ENCODE measurements at regions not wholly inside any gene's neighbourhood (a gene's known extent, or its start where the extent isn't known, plus 50 kb on each side); places are given as distances from the start of the nearest gene placed in this dataset.

DNA sequence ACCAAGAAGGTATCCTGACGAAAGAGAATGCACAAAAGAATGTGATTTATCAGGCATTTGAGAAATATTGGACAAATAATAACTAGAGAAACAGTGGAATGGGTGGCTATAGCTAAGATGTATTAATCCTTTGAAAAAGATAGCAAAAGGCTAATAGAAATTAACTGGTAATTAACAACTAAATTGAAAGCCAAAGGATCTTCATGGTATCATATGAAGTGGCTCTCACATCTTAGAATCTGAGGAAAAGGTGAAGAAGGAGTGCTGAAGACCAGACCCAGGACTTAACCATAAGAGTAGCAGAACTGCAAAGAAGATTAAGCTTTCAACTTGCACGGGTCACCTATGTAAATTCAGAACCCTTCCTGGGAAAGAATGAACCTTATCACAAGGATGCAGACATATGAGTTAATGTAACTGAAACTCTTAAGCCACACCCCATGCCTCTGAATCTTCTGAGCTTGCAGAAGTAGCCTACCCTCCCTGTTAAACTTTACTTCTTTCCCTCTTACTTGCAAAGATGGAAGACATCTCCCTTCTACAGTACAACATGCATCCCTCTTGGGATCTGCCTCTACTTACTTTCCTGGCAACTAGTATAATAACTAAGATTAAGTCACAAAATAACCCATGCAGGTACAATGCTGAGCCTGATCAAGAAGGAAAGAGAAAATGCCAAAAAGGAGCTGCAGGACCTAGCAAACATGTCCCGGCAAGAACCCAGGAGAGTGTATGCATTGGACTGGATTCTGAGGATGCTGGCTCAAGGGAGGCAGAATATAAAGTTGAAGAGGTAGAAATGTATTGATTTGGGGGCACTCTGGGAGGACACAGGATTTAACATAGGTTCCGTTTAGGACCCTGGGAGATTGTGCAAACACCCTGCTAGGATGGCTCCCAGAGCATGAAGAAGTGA is 395.5 kb upstream of the SLC30A5 start:
- ATAC-seq (no peak), DNase-seq (no peak)
- H3K27me3 Mint-ChIP-seq, result no peaks in the 10 kb centered on the region
- H3K27ac Mint-ChIP-seq, result no peak overlapping the region
- intact Hi-C loops (cut with DNase I, micrococcal nuclease), result no loop called here
- H3K36me3 Mint-ChIP-seq (ENCODE audit: low read depth), result no peaks in the 10 kb centered on the region
- POLR2A ChIA-PET, result no interaction called here
- H3K4me3 Mint-ChIP-seq, result no peak overlapping the region
- H3K9me3 Mint-ChIP-seq (ENCODE audit: low read depth), result no peaks in the 10 kb centered on the region
- CTCF ChIA-PET, result no interaction called here
- H3K4me1 Mint-ChIP-seq, result no peaks in the 10 kb centered on the region

DNA sequence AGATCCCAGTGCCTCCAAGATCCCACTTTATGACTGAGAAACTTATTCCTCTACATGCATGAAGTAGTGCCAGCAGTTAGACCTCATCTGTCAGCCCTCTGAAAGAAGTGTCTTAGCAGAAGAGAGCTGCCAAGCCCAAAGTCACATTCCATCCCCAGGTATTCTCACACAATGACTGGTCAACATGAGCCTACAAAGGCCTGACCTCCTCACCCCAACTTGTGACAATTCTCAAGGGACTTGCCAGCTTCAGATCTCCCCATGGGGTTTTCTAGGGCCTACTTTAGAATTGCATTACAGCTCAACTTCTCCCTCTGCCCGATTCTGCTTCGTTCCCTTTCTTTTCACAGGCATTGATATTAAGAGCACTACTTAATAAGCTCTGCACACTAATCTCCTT is 393.8 kb upstream of the SLC30A5 start:
- Mint-ChIP-seq H3K9me3 (ENCODE audit: low read depth) (no peaks in the 10 kb centered on the region), H3K4me3 (no peak overlapping the region), H3K36me3 (ENCODE audit: low read depth) (no peaks in the 10 kb centered on the region), H3K27me3 (no peaks in the 10 kb centered on the region), H3K27ac (no peak overlapping the region), H3K4me1 (no peaks in the 10 kb centered on the region)
- CTCF ChIA-PET, result no interaction called here
- intact Hi-C loops (cut with DNase I, micrococcal nuclease), result no loop called here
- ATAC-seq (no peak), DNase-seq (no peak)
- POLR2A ChIA-PET, result no interaction called here

DNA sequence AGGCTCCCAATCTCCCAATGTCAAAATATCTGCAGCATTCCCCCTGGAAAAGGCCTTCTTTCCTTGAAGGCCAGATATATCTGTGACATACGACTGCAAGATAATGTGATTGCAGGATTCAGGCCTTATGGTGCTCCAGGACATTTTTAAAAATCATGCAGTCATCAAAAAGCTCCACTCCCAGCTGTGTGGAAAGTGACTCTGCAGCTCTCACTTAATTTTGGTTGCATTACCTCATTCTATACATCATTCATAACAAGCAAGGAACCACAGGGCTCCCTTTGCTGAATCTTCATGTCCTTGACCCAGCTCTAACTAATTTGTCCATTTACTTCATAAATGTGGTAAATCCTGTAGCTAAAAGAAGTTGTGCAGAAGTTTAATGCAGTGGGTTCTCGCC is 386.2 kb upstream of the SLC30A5 start:
- ATAC-seq (no peak), DNase-seq (no peak)
- Mint-ChIP-seq H3K27ac (no peak overlapping the region), H3K4me3 (no peak overlapping the region), H3K4me1 (peaks cover 22% of the 10 kb centered on the region), H3K9me3 (ENCODE audit: low read depth) (no peaks in the 10 kb centered on the region), H3K27me3 (peaks cover 2% of the 10 kb centered on the region), H3K36me3 (ENCODE audit: low read depth) (no peaks in the 10 kb centered on the region)
- CTCF ChIA-PET, result no interaction called here
- POLR2A ChIA-PET, result no interaction called here
- intact Hi-C loops (cut with DNase I, micrococcal nuclease), result no loop called here

DNA sequence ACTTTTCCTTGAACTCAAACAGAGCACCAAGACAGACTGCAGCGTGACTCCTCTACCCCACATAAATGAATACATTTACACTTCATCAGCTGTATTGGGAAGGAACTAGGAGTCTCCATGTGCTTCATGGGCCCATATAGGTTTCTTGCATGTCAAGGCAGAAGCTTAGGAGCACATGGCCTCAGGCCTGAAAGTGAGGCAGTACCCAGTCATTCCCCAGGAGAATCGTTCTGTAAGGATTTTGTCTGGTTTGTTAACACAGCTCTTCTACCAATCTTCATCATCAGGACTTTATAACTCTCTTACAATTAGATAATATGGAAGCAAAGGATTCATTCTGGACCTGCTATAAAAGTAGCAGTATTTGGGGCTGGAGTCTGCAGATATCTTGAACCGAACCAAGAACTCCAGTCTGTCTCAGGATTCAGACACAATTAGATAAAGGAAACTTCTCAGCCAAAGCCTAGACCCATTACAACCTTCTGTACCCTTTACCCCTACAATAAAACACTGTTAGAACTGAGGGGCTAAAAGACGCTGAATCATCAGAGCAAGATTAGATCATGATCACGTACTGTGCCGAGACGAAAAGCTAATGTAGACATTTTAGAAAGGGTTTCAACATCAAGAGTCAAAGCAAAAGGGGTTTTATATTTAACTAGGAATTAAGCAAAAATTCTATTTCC is 385.5 kb upstream of the SLC30A5 start:
- Mint-ChIP-seq H3K4me3 (no peak overlapping the region), H3K27ac (no peak overlapping the region), H3K36me3 (ENCODE audit: low read depth) (no peaks in the 10 kb centered on the region), H3K4me1 (peaks cover 25% of the 10 kb centered on the region), H3K27me3 (peaks cover 2% of the 10 kb centered on the region), H3K9me3 (ENCODE audit: low read depth) (no peaks in the 10 kb centered on the region)
- ATAC-seq (no peak), DNase-seq (no peak)
- ChIA-PET POLR2A (no interaction called here), CTCF (no interaction called here)
- intact Hi-C loops (cut with DNase I, micrococcal nuclease), result no loop called here

DNA sequence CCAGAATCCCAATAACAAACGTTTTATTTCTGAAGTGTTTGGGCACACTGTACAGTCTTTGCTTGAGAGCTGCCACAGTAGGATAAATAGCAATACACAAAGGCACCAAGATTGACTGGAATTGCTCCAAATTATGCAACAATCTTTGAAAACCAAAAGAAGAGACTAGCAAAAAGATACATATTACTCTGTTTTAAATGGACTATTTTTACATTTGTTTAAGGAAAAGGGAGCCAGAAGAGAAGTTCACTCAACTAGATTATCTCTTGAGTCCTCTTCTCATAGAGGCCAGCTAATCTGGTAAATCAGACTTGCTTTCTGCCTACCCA is 385.0 kb upstream of the SLC30A5 start:
- no peaks in the 10 kb centered on the region for H3K36me3 Mint-ChIP-seq (ENCODE audit: low read depth)
- ChIA-PET POLR2A (no interaction called here), CTCF (interaction anchor here (0.7 kb wide), 1 partner anchor 35 kb away, joined by 5 read pairs; no protein-coding TSS in a partner anchor)
- no peak overlapping the region for H3K4me3 Mint-ChIP-seq
- intact Hi-C loops (cut with DNase I, micrococcal nuclease), result no loop called here
- ATAC-seq (no peak), DNase-seq (no peak)
- peaks cover 2% of the 10 kb centered on the region for H3K27me3 Mint-ChIP-seq
- peaks cover 28% of the 10 kb centered on the region for H3K4me1 Mint-ChIP-seq
- H3K27ac Mint-ChIP-seq, result no peak overlapping the region
- H3K9me3 Mint-ChIP-seq (ENCODE audit: low read depth), result no peaks in the 10 kb centered on the region

DNA sequence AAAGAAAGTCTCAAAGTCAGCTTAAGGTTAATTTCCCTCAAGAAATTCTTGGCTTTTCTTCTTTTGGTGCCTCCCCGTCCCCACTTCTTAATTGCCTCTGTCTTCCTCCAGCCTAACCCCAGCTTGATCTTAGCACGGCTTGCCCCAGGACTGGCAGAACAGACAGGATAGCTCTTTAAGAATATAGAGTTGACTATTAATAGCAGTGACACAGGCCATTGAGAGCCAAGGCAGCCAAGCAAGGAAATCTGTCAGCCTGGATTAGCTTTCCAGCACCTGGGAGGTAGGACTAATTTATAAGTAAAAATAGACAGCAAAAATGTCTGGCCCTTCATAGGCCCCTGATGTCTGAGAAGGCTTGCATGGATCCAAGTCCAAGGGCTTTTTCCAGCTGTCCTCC is 384.6 kb upstream of the SLC30A5 start:
- no peak overlapping the region for H3K27ac Mint-ChIP-seq
- peaks cover 28% of the 10 kb centered on the region for H3K4me1 Mint-ChIP-seq
- ChIA-PET CTCF (interaction anchor here (0.7 kb wide), 1 partner anchor 35 kb away, joined by 5 read pairs; no protein-coding TSS in a partner anchor), POLR2A (no interaction called here)
- no peaks in the 10 kb centered on the region for H3K36me3 Mint-ChIP-seq (ENCODE audit: low read depth)
- DNase-seq, result no peak
- H3K9me3 Mint-ChIP-seq (ENCODE audit: low read depth), result no peaks in the 10 kb centered on the region
- ATAC-seq, result no peak
- no peak overlapping the region for H3K4me3 Mint-ChIP-seq
- intact Hi-C loops (cut with DNase I, micrococcal nuclease), result no loop called here
- peaks cover 2% of the 10 kb centered on the region for H3K27me3 Mint-ChIP-seq

DNA sequence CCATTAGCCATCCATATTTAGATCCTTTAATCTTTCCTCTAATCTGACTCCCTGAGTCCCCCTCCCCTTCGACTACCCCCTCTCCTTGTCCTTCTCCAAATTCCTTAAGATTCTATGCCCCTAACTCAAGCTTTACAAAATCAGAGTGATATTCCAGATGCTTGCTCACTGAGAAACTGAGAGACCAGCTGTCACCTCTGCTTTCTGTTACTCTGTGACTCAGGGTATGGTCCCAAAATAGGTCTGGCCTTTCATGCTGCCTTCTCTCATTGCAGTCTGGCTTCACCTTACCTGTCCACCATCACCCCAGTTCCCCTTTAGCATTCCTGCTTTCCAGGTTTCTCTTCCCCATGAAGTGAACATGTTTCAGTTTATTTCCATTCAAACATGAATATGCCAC is 383.3 kb upstream of the SLC30A5 start:
- ATAC-seq, result no peak
- POLR2A ChIA-PET, result no interaction called here
- intact Hi-C loops (cut with DNase I, micrococcal nuclease), result no loop called here
- peaks cover 28% of the 10 kb centered on the region for H3K4me1 Mint-ChIP-seq
- no peaks in the 10 kb centered on the region for H3K36me3 Mint-ChIP-seq (ENCODE audit: low read depth)
- no peaks in the 10 kb centered on the region for H3K9me3 Mint-ChIP-seq (ENCODE audit: low read depth)
- no peak overlapping the region for H3K4me3 Mint-ChIP-seq
- H3K27me3 Mint-ChIP-seq, result peaks cover 2% of the 10 kb centered on the region
- CTCF ChIA-PET, result interaction anchor here (0.7 kb wide), 1 partner anchor 174 kb away, joined by 3 read pairs; no protein-coding TSS in a partner anchor
- H3K27ac Mint-ChIP-seq, result no peak overlapping the region
- no peak for DNase-seq

DNA sequence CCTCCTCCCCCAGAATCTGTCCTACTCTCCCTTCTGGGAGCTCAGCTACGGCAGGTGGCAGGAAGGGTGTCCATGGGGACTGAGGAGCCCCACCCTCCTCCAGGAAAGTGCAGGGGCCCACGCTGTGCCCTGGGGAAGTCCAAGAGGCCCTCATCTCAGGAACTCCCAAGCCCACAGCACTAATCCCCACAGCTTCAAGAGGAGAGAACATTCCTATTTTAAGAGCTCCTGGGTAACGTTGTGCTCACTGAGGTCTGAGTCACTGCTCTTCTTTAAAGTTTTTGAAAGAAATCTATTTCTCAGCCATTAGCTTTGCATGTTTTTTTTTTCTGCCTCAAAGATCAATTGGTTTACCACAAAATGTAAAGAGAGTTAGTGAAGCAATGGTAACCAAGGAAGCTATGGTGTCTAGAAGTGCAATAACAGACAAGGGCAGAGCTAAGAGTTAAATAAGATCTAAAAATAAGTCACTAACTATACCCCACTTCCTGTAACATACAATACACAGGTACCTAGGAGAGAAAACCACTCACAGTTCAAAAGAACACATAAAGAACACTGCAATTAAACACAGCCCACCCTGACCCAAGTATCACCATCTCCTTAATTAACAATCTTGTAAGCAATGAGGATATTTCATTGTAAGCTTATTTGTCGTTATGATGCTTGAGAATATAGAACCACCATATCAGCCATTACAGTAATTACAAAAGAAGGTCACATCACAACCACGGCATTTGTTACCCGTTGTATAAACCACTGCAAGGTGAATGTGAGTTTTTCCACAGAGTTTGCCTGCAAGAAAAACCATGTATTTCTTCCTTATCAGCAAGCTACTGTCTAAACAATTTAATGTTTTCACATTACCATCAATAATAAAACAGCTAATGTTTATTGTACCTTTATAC is 382.3 kb upstream of the SLC30A5 start:
- Mint-ChIP-seq H3K27me3 (peaks cover under 1% of the 10 kb centered on the region), H3K36me3 (ENCODE audit: low read depth) (no peaks in the 10 kb centered on the region)

DNA sequence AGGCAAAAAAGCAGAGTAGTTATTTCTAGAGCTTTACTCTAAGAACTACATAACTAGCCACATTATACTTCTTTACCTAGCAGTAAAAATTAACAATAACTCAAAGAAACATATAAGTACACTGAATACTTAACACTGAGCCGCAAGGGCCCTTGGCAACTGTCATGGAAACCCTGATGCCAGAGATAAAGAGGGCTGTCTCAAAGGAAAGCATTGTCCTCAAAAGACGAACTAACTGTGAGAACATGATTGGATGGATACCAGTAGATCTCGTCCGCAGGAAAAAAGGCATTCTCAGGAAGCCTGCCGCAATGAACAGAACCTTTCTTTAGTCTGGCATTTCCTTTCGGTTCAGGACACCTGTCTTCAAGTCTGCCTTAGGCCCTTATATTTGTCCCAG is 379.0 kb upstream of the SLC30A5 start:
- no peak for ATAC-seq
- Mint-ChIP-seq H3K9me3 (ENCODE audit: low read depth) (peaks cover 3% of the 10 kb centered on the region), H3K4me3 (no peak overlapping the region), H3K4me1 (peaks cover 28% of the 10 kb centered on the region), H3K27me3 (no peaks in the 10 kb centered on the region), H3K27ac (no peak overlapping the region), H3K36me3 (ENCODE audit: low read depth) (no peaks in the 10 kb centered on the region)
- ChIA-PET CTCF (interaction anchor here (0.5 kb wide), 1 partner anchor 34 kb away, joined by 4 read pairs; no protein-coding TSS in a partner anchor), POLR2A (interaction anchor here (0.6 kb wide), 1 partner anchor 1092 kb away, joined by 3 read pairs; no protein-coding TSS in a partner anchor)
- intact Hi-C loops (cut with DNase I, micrococcal nuclease), result no loop called here
- no peak for DNase-seq

More for the DNA sequence above, 382.3 kb upstream of the SLC30A5 start:
- intact Hi-C loops (cut with DNase I, micrococcal nuclease), result no loop called here
- Mint-ChIP-seq H3K27ac (peak overlapping the region; percentile 62), H3K4me1 (peaks cover 28% of the 10 kb centered on the region), H3K4me3 (no peak overlapping the region), H3K9me3 (ENCODE audit: low read depth) (no peaks in the 10 kb centered on the region)
- DNase-seq, result no peak
- ChIA-PET CTCF (interaction anchor here (0.6 to 1.1 kb wide), 3 partner anchors 173 to 425 kb away, joined by 3 to 6 read pairs (median 3); no protein-coding TSS in a partner anchor), POLR2A (no interaction called here)
- ATAC-seq, result peak; percentile 81

DNA sequence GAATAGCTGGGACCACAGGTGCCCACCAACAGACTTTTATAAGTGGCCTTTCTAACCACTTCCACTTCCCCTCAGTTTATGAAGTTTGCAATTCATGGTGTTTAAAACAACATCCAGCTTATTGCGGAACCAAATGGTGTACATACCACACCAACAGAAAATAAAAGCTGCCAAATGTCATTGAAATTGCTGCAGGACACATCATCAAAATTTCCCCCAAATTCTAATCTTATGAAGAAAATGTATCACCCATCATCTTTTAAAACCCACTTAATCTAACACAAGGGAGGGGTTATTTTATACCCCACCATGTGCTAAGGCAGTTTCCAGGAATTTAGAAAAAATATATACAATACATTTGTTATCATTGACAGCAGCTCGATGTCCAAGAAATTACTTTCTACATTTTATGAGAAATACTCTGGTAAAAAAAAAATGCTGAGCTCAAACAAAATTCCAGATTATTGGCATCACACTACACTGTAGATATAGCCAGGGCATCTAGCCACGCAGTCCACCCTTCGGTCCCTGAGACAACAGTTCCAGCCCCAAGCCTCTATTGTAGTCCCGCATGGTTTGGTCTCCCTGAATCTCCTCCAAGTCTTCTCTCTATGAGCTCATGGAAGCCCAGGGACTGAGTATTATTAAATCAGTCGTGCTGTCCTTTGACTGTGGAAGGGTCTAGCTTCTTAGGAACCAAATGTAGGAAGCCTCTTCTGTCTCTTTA is 372.8 kb upstream of the SLC30A5 start:
- no peak for ATAC-seq
- ChIA-PET CTCF (interaction anchor here (0.6 kb wide), 1 partner anchor 149 kb away, joined by 6 read pairs; no protein-coding TSS in a partner anchor), POLR2A (no interaction called here)
- no peak overlapping the region for H3K4me3 Mint-ChIP-seq
- no peaks in the 10 kb centered on the region for H3K27me3 Mint-ChIP-seq
- intact Hi-C loops (cut with DNase I, micrococcal nuclease), result no loop called here
- no peaks in the 10 kb centered on the region for H3K36me3 Mint-ChIP-seq (ENCODE audit: low read depth)
- DNase-seq, result no peak
- H3K4me1 Mint-ChIP-seq, result peaks cover 3% of the 10 kb centered on the region
- peaks cover 5% of the 10 kb centered on the region for H3K9me3 Mint-ChIP-seq (ENCODE audit: low read depth)
- H3K27ac Mint-ChIP-seq, result no peak overlapping the region

DNA sequence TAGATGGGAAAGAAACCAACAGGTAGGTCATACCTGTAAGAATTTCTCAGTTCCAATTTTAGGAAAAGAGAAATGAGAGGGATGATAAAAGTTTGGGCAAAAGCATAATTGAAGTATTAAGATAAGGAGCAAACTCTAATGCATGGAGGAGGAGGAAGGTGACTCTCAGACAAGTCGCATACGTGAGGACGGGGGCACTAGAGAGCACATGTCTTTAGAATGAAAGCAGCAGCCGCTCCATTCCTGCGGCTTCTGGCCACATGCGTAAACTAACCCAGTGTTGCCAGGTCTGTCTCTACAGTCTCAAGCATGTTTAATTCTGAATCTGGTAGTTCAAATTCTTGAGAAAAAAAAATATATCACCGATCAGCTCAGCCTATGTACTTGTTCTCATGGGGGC is 371.5 kb upstream of the SLC30A5 start:
- POLR2A ChIA-PET, result no interaction called here

More for the DNA sequence above, 371.5 kb upstream of the SLC30A5 start:
- Mint-ChIP-seq H3K36me3 (ENCODE audit: low read depth) (no peaks in the 10 kb centered on the region), H3K9me3 (ENCODE audit: low read depth) (peaks cover 5% of the 10 kb centered on the region), H3K27ac (no peak overlapping the region), H3K27me3 (no peaks in the 10 kb centered on the region), H3K4me3 (no peak overlapping the region), H3K4me1 (peaks cover 9% of the 10 kb centered on the region)
- CTCF ChIA-PET, result no interaction called here
- ATAC-seq (no peak), DNase-seq (no peak)
- intact Hi-C loops (cut with DNase I, micrococcal nuclease), result no loop called here
